Right lobe of liver (tissue), 4 donors: ENCODE measurements at regions not wholly inside any gene's neighbourhood (a gene's known extent, or its start where the extent isn't known, plus 50 kb on each side); places are given as distances from the start of the nearest gene placed in this dataset.

Experiments
- POLR2A ChIP-seq: fragments of 450-650 bp; IDR thresholded peaks from one replicate; pipeline ENCODE4 v1.6.1; 2017; ENCODE audit warnings: antibody characterized with exemption, mild to moderate bottlenecking
- TF ChIP-seq, protein P1 (sequence below), 4 donors: fragments of 200-600 bp in 3 of 4; fragments of 450-650 bp in 1 of 4; IDR thresholded peaks; one replicate each; pipeline versions ENCODE4 v1.5.1 to v1.8.0; 2016 to 2022; ENCODE audit warnings: antibody characterized with exemption in 4 of 4, mild to moderate bottlenecking in 2 of 4
- donor health status: DM: no; HTN: no; CAD: no.
- donor health status: DM: no; HTN: no; CAD: no.
- donor health status: DM: no; HTN: yes; CAD: no.

DNA sequence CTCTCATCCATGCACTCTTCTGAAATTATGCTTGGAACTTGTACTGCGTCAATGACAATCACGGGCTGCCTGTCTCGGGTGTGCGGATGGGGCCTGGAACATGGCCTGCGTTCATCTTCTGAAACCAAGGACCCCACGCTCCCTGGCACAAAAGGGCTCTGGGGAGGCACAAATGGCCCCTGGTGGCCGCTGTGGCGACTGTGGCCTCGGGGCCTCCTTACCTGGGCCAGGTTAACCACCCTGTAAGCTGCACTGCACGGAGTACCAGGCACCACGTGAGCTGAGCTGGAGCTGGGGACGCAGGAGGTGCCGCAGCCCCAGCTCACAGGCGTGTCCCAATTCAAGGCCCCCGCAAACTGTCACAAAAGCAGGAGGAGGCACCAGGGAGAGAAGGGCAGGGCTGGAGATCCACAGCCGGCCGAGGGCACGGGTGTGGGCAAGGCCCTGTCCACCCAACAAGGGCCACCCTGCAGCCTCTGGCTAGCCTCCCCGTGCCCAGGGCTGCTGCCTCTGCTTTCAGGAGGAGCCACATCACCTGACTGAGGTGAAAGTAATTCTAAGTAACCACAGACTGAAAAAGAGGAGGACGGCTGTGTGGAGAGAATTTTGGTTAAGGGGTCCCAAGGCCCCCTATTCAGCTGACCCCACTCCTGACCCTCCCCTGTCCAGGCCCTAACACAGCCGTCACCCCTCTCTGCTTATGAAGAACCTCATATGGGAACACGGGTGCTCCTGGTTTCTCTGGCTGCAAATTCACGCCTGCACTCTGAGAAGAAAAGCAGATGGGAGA lies 61.1 kb upstream of the GALNT9 start:
- TF ChIP-seq, protein P1, sequence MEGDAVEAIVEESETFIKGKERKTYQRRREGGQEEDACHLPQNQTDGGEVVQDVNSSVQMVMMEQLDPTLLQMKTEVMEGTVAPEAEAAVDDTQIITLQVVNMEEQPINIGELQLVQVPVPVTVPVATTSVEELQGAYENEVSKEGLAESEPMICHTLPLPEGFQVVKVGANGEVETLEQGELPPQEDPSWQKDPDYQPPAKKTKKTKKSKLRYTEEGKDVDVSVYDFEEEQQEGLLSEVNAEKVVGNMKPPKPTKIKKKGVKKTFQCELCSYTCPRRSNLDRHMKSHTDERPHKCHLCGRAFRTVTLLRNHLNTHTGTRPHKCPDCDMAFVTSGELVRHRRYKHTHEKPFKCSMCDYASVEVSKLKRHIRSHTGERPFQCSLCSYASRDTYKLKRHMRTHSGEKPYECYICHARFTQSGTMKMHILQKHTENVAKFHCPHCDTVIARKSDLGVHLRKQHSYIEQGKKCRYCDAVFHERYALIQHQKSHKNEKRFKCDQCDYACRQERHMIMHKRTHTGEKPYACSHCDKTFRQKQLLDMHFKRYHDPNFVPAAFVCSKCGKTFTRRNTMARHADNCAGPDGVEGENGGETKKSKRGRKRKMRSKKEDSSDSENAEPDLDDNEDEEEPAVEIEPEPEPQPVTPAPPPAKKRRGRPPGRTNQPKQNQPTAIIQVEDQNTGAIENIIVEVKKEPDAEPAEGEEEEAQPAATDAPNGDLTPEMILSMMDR (IDR thresholded peaks at IDR 0.05) = no peak
- TF ChIP-seq POLR2A = no peak
